Ovary (tissue), 7 donors: ENCODE measurements at regions not wholly inside any gene's neighbourhood (a gene's known extent, or its start where the extent isn't known, plus 50 kb on each side); places are given as distances from the start of the nearest gene placed in this dataset.

Experiments used
- DNase-seq, 5 donors: peaks; one replicate each; pipeline ENCODE4 v3.0.0-alpha.2; 2019 to 2020
- H3K27ac ChIP-seq, 2 donors: fragments of 200-600 bp; one replicate each; pipeline versions ENCODE4 v1.5.1 to v1.8.0; 2019 to 2022
- H3K27me3 ChIP-seq: fragments of 200-600 bp; one replicate; pipeline ENCODE4 v1.8.0; 2022
- H3K36me3 ChIP-seq: fragments of 200-600 bp; sonication (generic); one replicate; pipeline ENCODE4 v1.5.1; 2019
- H3K4me1 ChIP-seq: one replicate; pipeline ENCODE4 v1.8.1; 2013; ENCODE audit warnings: mild to moderate bottlenecking, moderate library complexity; ENCODE audit not compliant: insufficient read depth
- H3K4me3 ChIP-seq: fragments of 200-600 bp; sonication (generic); one replicate; pipeline ENCODE4 v1.5.1; 2017
- H3K9me3 ChIP-seq, 2 donors: fragments of 200-600 bp in 1 of 2; sonication (generic) in 1 of 2; one replicate each; pipeline versions ENCODE4 v1.5.1 to v1.8.1; 2013 to 2019; ENCODE audit warnings: mild to moderate bottlenecking in 1 of 2, moderate library complexity in 1 of 2
- EP300 ChIP-seq: sonication (generic); formaldehyde crosslinking; IDR thresholded peaks from one replicate; pipeline ENCODE4 v1.6.1; 2017; ENCODE audit warnings: antibody characterized with exemption
- POLR2A ChIP-seq: fragments of 450-650 bp; IDR thresholded peaks from one replicate; pipeline ENCODE4 v1.6.1; 2017; ENCODE audit warnings: antibody characterized with exemption, mild to moderate bottlenecking, moderate library complexity
- WGBS, 3 donors: extraction: QIAGEN DNeasy Blood & Tissue Kit in 1 of 3; methylation state at CpG; one replicate each; pipeline versions ENCODE4 v1.1.5 to v1.1.7; 2013 to 2017; 5-methylcytosine and 5-hydroxymethylcytosine counted together
- intact Hi-C, 4 donors: fragments of 100-400 bp; cut with DNase I; formaldehyde crosslinking; loops; one replicate each; pipeline versions ENCODE4 v1.11.0 to v1.15.1; 2022 to 2023
- TF ChIP-seq, protein P1 (sequence below), 3 donors: fragments of 450-650 bp in 2 of 3; fragments of 200-600 bp in 1 of 3; IDR thresholded peaks; one replicate each; pipeline versions ENCODE4 v1.5.1 to v1.8.0; 2016 to 2022; ENCODE audit warnings: antibody characterized with exemption in 3 of 3, mild to moderate bottlenecking in 1 of 3
- donor health status: DM: no; HTN: no; CAD: no; lungs with moderate emphysema.
- donor health status: DM: no; HTN: no; CAD: no.
- donor health status: Bipolar disorder and iron deficiency.
- donor health status: DM: no; HTN: no; CAD: no.
- donor health status: DM: yes; HTN: yes; CAD: no.

DNA sequence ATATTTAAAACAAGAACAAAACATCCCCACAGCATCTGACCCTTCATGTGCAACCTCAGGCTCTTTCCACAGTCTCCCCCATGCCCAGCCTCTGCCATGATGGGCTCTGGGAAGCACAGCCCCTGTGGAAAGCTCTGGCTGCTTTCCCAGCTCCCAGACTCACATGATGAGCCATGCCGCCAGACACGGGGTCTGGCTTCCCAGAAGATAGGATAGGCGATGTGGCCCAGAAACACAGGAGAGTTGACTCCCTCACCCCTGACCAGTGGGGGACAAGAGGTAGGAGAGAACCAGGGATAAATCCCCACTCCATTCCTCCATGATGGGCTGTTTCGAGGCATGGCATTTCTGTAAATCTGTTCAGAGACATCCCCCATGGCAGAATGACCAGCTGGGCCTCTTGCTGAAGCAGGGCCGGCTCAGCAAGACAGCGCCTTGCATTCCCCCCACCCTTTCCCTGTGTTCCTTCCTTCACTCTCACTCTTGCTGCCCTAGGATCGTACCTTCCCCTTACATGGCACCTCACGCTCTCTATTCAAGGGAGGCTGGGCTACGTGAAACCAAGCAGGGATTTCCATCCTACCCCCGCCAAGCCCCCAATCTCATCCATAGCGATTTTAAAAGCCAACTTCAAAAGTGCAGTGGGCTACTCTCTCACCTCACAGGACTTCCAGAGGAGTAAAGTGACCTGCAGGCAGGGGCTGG lies 192.4 kb downstream of the ABHD5 start:
- H3K27ac ChIP-seq: peak overlapping the region in 1 of 2 donors; percentile 18
- peak in 4 of 5 donors; percentile 38 to 63 (median 51) for DNase-seq
- 73 to 79% (median 77%) methylated on average over 11 of the region's 11 CpGs for WGBS, 3 donors

GRCh38 chr3:43883729-43884396 lies 193.1 kb downstream of the ABHD5 start:
- Histone ChIP-seq H3K4me1 (peaks cover 22% of the 10 kb centered on the region), H3K4me3 (no peak overlapping the region), H3K9me3 (no peaks in the 10 kb centered on the region), H3K27ac (peak overlapping the region in 1 of 2 donors; percentile 38), H3K27me3 (no peaks in the 10 kb centered on the region), H3K36me3 (no peaks in the 10 kb centered on the region)
- intact Hi-C loops: no loop called here
- TF ChIP-seq EP300 (no peak), POLR2A (no peak)
- TF ChIP-seq, protein P1, sequence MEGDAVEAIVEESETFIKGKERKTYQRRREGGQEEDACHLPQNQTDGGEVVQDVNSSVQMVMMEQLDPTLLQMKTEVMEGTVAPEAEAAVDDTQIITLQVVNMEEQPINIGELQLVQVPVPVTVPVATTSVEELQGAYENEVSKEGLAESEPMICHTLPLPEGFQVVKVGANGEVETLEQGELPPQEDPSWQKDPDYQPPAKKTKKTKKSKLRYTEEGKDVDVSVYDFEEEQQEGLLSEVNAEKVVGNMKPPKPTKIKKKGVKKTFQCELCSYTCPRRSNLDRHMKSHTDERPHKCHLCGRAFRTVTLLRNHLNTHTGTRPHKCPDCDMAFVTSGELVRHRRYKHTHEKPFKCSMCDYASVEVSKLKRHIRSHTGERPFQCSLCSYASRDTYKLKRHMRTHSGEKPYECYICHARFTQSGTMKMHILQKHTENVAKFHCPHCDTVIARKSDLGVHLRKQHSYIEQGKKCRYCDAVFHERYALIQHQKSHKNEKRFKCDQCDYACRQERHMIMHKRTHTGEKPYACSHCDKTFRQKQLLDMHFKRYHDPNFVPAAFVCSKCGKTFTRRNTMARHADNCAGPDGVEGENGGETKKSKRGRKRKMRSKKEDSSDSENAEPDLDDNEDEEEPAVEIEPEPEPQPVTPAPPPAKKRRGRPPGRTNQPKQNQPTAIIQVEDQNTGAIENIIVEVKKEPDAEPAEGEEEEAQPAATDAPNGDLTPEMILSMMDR (IDR thresholded peaks at IDR 0.05): no peak
- DNase-seq: peak; percentile 68 to 83 (median 78)
- 31 to 50% (median 39%) methylated on average over 10 of the region's 10 CpGs for WGBS, 3 donors

More for the DNA sequence above, 192.4 kb downstream of the ABHD5 start:
- Histone ChIP-seq H3K9me3 (no peaks in the 10 kb centered on the region), H3K36me3 (no peaks in the 10 kb centered on the region), H3K4me1 (peaks cover 22% of the 10 kb centered on the region), H3K4me3 (no peak overlapping the region), H3K27me3 (no peaks in the 10 kb centered on the region)
- intact Hi-C loops: no loop called here
- TF ChIP-seq POLR2A (no peak), EP300 (no peak)

GRCh38 chr3:43884581-43884980 lies 193.8 kb downstream of the ABHD5 start:
- peak overlapping the region in 1 of 2 donors; percentile 38 for H3K27ac ChIP-seq
- H3K27me3 ChIP-seq: no peaks in the 10 kb centered on the region
- peak in 3 of 5 donors; percentile 26 to 42 (median 35) for DNase-seq
- TF ChIP-seq, protein P1 (IDR thresholded peaks at IDR 0.05): no peak
- no peak for TF ChIP-seq EP300
- TF ChIP-seq POLR2A: no peak
- intact Hi-C loops: no loop called here
- H3K36me3 ChIP-seq: no peaks in the 10 kb centered on the region
- no peaks in the 10 kb centered on the region for H3K9me3 ChIP-seq
- no peak overlapping the region for H3K4me3 ChIP-seq
- peaks cover 22% of the 10 kb centered on the region for H3K4me1 ChIP-seq
- 87 to 91% (median 91%) methylated on average over 7 of the region's 7 CpGs for WGBS, 3 donors

GRCh38 chr3:43885908-43886618 lies 195.3 kb downstream of the ABHD5 start:
- Histone ChIP-seq H3K9me3 (no peaks in the 10 kb centered on the region), H3K36me3 (no peaks in the 10 kb centered on the region), H3K4me1 (peaks cover 22% of the 10 kb centered on the region), H3K27me3 (no peaks in the 10 kb centered on the region), H3K27ac (no peak overlapping the region), H3K4me3 (no peak overlapping the region)
- 28 to 30% (median 29%) methylated on average over 3 of the region's 3 CpGs for WGBS, 3 donors
- TF ChIP-seq EP300 (no peak), POLR2A (no peak)
- TF ChIP-seq, protein P1 (IDR thresholded peaks at IDR 0.05): no peak
- intact Hi-C loops: no loop called here
- no peak for DNase-seq
